ENCODE measurements at regions not wholly inside any gene's neighbourhood (a gene's known extent, or its start where the extent isn't known, plus 50 kb on each side); places are given as distances from the start of the nearest gene placed in this dataset.

GRCh38 chr1:29972421-29973053, 736.2 kb downstream of the PTPRU start:
- no peak for DNase-seq

- no peak for DNase-seq
These were observed 735.4 kb downstream of the PTPRU start for GRCh38 chr1:29971703-29972102.

- DNase-seq = no peak
These were observed 734.5 kb downstream of the PTPRU start for GRCh38 chr1:29970747-29971325.

GRCh38 chr1:29969576-29969975, 733.3 kb downstream of the PTPRU start:
- no peak for DNase-seq

- DNase-seq = no peak
These were observed 730.9 kb downstream of the PTPRU start for GRCh38 chr1:29967261-29967660.

- no peak for DNase-seq
These were observed 730.3 kb downstream of the PTPRU start for GRCh38 chr1:29966526-29967045.

GRCh38 chr1:29964718-29965533, 728.6 kb downstream of the PTPRU start:
- DNase-seq = no peak

- no peak for DNase-seq
These were observed 727.6 kb downstream of the PTPRU start for GRCh38 chr1:29963946-29964345.

GRCh38 chr1:29962831-29963247, 726.5 kb downstream of the PTPRU start:
- DNase-seq = no peak

GRCh38 chr1:29962336-29962735, 726.0 kb downstream of the PTPRU start:
- no peak for DNase-seq

- DNase-seq = no peak
These were observed 725.2 kb downstream of the PTPRU start for GRCh38 chr1:29961293-29962059.

- no peak for DNase-seq
These were observed 724.6 kb downstream of the PTPRU start for GRCh38 chr1:29960876-29961275.

GRCh38 chr1:29960156-29960755, 723.9 kb downstream of the PTPRU start:
- DNase-seq = no peak

- DNase-seq = no peak
These were observed 723.0 kb downstream of the PTPRU start for GRCh38 chr1:29959356-29959755.

GRCh38 chr1:29958271-29958670, 721.9 kb downstream of the PTPRU start:
- DNase-seq = no peak

- DNase-seq = no peak
These were observed 720.2 kb downstream of the PTPRU start for GRCh38 chr1:29956349-29957030.

GRCh38 chr1:29954591-29954990, 718.3 kb downstream of the PTPRU start:
- DNase-seq = no peak

GRCh38 chr1:29953961-29954360, 717.6 kb downstream of the PTPRU start:
- DNase-seq = no peak

GRCh38 chr1:29949676-29950075, 713.4 kb downstream of the PTPRU start:
- no peak for DNase-seq

GRCh38 chr1:29948581-29948980, 712.3 kb downstream of the PTPRU start:
- DNase-seq = no peak

GRCh38 chr1:29946057-29946456, 709.7 kb downstream of the PTPRU start:
- no peak for DNase-seq

- no peak for DNase-seq
These were observed 709.1 kb downstream of the PTPRU start for GRCh38 chr1:29945426-29945825.
